ENCODE measurements at regions not wholly inside any gene's neighbourhood (a gene's known extent, or its start where the extent isn't known, plus 50 kb on each side); places are given as distances from the start of the nearest gene placed in this dataset.
"Not testable (repeated sequence)": the region's sequence is repeated elsewhere in the genome, so short reads cannot be mapped to it uniquely, and the experiment has no call there.

DNA sequence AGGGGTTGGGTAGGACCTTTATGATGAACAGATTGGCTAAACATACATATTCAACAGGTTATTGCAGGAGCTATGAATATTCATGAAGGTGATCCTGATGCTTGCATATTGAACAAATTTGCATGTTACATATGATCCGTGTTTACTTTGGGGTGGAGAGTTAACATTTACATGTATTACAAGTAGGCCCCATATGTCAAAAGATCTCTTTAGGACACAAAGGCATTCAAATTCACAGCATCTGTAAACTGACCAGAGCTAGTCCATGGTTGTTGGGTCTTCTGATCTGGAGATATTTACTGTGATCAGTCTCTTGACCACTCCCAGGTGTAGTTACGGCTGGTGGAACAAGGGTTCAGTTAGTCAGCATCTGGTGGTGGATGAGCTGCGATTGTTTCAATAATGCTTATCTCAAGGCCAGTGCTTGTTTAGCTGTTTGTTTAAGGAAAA lies 80.4 kb downstream of the PMAIP1 start:
- DNase-seq (ENCODE audit: low read depth in 4 of 4, low spot score in 3 of 4): no peak

DNA sequence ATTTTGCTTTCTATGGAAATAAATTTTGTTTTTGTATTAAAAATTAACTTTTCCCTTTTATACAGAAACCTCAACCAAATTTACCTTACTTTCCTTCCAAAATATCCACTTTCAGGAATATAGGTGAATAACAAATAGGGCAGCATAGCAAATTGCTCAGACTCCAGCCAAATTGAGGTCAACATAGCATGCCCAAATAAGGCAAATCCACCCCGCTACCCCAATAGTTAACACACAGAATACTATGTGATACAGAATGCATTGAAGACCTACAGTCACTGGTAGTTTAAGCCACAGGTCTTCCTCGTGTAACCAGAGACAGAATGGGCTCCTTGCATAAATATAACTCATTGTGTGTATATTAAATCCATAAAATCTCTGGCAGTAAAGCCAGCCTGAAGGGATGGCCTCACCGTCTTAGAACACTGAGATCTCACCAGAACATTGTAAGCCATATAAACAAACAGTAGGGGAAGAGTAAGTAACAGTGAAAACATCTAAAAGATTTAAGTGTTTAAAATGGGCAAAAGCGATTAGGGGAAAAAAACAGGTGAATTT lies 72.2 kb downstream of the PMAIP1 start:
- DNase-seq (ENCODE audit: low read depth in 4 of 4, low spot score in 3 of 4): no peak

- not testable (repeated sequence) for DNase-seq (ENCODE audit: low read depth in 4 of 4, low spot score in 3 of 4)
Observed at GRCh38 chr18:59971144-59971543, 71.3 kb downstream of the PMAIP1 start.

GRCh38 chr18:59969477-59970028 lies 69.8 kb downstream of the PMAIP1 start:
- not testable (repeated sequence) for DNase-seq (ENCODE audit: low read depth in 4 of 4, low spot score in 3 of 4)

- DNase-seq (ENCODE audit: low read depth in 4 of 4, low spot score in 3 of 4): no peak
Observed at GRCh38 chr18:59968583-59968982, 68.8 kb downstream of the PMAIP1 start.

- DNase-seq (ENCODE audit: low read depth in 4 of 4, low spot score in 3 of 4): no peak
Observed at GRCh38 chr18:59967878-59968277, 68.1 kb downstream of the PMAIP1 start.

- no peak for DNase-seq (ENCODE audit: low read depth in 4 of 4, low spot score in 3 of 4)
Observed at GRCh38 chr18:59966913-59967312, 67.1 kb downstream of the PMAIP1 start.

GRCh38 chr18:59963229-59963628 lies 63.4 kb downstream of the PMAIP1 start:
- no peak for DNase-seq (ENCODE audit: low read depth in 4 of 4, low spot score in 3 of 4)

GRCh38 chr18:59961070-59961469 lies 61.3 kb downstream of the PMAIP1 start:
- DNase-seq (ENCODE audit: low read depth in 4 of 4, low spot score in 3 of 4): no peak

- no peak for DNase-seq (ENCODE audit: low read depth in 4 of 4, low spot score in 3 of 4)
Observed at GRCh38 chr18:59960272-59960671, 60.5 kb downstream of the PMAIP1 start.

DNA sequence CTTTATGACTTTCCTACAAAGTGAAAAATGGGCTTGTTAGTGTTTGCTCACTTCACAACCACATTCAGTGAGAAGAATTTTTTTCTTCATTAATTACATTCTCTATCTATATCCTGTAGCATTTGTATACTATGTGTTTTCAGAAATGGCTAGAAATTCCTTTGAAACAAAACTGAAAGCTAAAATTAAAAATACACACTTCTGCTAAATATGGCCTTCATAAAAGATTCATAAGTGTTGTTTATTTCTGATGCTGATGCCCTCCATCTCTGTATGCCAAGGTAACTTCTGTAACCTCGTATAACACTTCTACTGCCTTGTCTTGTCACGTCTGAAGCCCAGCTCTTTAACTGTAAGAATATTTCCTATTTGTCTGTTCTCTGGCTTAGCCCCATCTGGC lies 59.8 kb downstream of the PMAIP1 start:
- DNase-seq (ENCODE audit: low read depth in 4 of 4, low spot score in 3 of 4): no peak

- DNase-seq (ENCODE audit: low read depth in 4 of 4, low spot score in 3 of 4): no peak
Observed at GRCh38 chr18:59959073-59959472, 59.3 kb downstream of the PMAIP1 start.

DNA sequence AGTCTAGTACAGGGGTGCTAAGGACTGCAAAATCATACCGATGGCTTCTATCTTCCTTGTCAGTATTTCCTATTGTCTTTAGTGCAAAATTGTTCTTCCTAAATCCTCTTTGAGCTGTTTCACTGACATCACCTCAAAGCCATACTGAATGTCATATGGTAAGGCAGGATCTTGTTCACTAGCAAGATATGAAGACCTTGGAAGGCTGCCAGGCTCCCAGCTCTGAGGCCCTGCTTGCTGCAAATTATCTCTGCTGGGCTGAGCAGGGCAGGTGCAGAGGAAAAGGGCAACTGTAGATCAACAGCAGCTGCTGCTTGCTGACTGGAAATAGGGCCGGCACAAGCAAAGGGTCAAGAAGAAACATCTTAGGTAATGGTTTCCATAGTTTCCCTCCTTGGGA lies 58.2 kb downstream of the PMAIP1 start:
- DNase-seq (ENCODE audit: low read depth in 4 of 4, low spot score in 3 of 4): peak; percentile 10 to 22 (median 14)

- no peak for DNase-seq (ENCODE audit: low read depth in 4 of 4, low spot score in 3 of 4)
Observed at GRCh38 chr18:59954755-59955156, 55.0 kb downstream of the PMAIP1 start.

GRCh38 chr18:59954241-59954640 lies 54.4 kb downstream of the PMAIP1 start:
- DNase-seq (ENCODE audit: low read depth in 4 of 4, low spot score in 3 of 4): no peak

Measured in left renal pelvis (tissue), 4 donors.